Small intestine (tissue), 7 donors: ENCODE measurements at regions not wholly inside any gene's neighbourhood (a gene's known extent, or its start where the extent isn't known, plus 50 kb on each side); places are given as distances from the start of the nearest gene placed in this dataset.

ENCODE experiments used
- DNase-seq, 2 donors: peaks; one replicate each; pipeline versions ENCODE4 v3.0.0 to v3.0.0-alpha.2; 2013
- FAIRE-seq: peaks from 2 replicates; lab custom pipeline; 2012; peaks lifted over from hg19 to GRCh38; lab: Jason Lieb, UNC
- H3K27ac ChIP-seq, 3 donors: one replicate each; pipeline ENCODE4 v1.5.1; 2013; ENCODE audit warnings: low read length in 2 of 3, mild to moderate bottlenecking in 2 of 3, control low read depth in 1 of 3, inconsistent platforms in 1 of 3, low read depth in 1 of 3, moderate library complexity in 1 of 3
- H3K27me3 ChIP-seq, 3 donors: one replicate each; pipeline ENCODE4 v1.6.1; 2013; ENCODE audit warnings: low read length in 3 of 3, inconsistent platforms in 1 of 3; ENCODE audit not compliant: control insufficient read depth in 3 of 3, insufficient read depth in 3 of 3
- H3K36me3 ChIP-seq, 3 donors: one replicate each; pipeline ENCODE4 v1.6.1; 2013; ENCODE audit warnings: low read length in 3 of 3, inconsistent platforms in 1 of 3, low read depth in 1 of 3, mild to moderate bottlenecking in 1 of 3, moderate library complexity in 1 of 3; ENCODE audit not compliant: control insufficient read depth in 3 of 3, insufficient read depth in 2 of 3
- H3K4me1 ChIP-seq, 3 donors: one replicate each; pipeline ENCODE4 v1.6.1; 2013; ENCODE audit warnings: low read length in 2 of 3, inconsistent platforms in 1 of 3, low read depth in 1 of 3, mild to moderate bottlenecking in 1 of 3, moderate library complexity in 1 of 3; ENCODE audit not compliant: control insufficient read depth in 3 of 3, insufficient read depth in 2 of 3
- H3K4me3 ChIP-seq, 3 donors: one replicate each; pipeline ENCODE4 v1.5.1; 2013; ENCODE audit warnings: low read length in 3 of 3, control low read depth in 1 of 3, inconsistent platforms in 1 of 3, low read depth in 1 of 3, mild to moderate bottlenecking in 1 of 3, moderate library complexity in 1 of 3
- H3K9me3 ChIP-seq, 2 donors: one replicate each; pipeline ENCODE4 v1.6.1; 2013; ENCODE audit warnings: low read depth in 1 of 2, low read length in 1 of 2; ENCODE audit not compliant: control insufficient read depth in 2 of 2, insufficient read depth in 1 of 2
- WGBS, 3 donors: extraction: QIAGEN DNeasy Blood & Tissue Kit; methylation state at CpG; one replicate each; pipeline ENCODE4 v1.1.7; 2013; 5-methylcytosine and 5-hydroxymethylcytosine counted together
- donor health status: healthy with polysubstance abuse.
- donor health status: control.
- donor health status: control.
- donor health status: Bipolar disorder and iron deficiency.
- donor health status: healthy.

GRCh38 chr9:90016272-90016671, 411.5 kb downstream of the GADD45G start:
- WGBS, 3 donors: 54 to 94% (median 85%) methylated on average over 1 of the region's 1 CpG
- H3K9me3 ChIP-seq: no peaks in the 10 kb centered on the region
- H3K27ac ChIP-seq: no peak overlapping the region
- FAIRE-seq: no peak
- no peak for DNase-seq
- no peaks in the 10 kb centered on the region for H3K36me3 ChIP-seq
- no peaks in the 10 kb centered on the region for H3K27me3 ChIP-seq
- no peak overlapping the region for H3K4me3 ChIP-seq
- peaks cover 0 to 13% (median 0%) of the 10 kb centered on the region in 3 donors for H3K4me1 ChIP-seq

GRCh38 chr9:90017679-90018078, 412.9 kb downstream of the GADD45G start:
- Histone ChIP-seq H3K27me3 (no peaks in the 10 kb centered on the region), H3K36me3 (no peaks in the 10 kb centered on the region), H3K9me3 (peaks cover 0 to 6% of the 10 kb centered on the region in 2 donors), H3K27ac (no peak overlapping the region), H3K4me1 (peaks cover 0 to 9% (median 0%) of the 10 kb centered on the region in 3 donors), H3K4me3 (no peak overlapping the region)
- FAIRE-seq (no peak), DNase-seq (no peak)
- WGBS, 3 donors: 79 to 89% (median 85%) methylated on average over 7 of the region's 7 CpGs

- WGBS, 3 donors: 57 to 86% (median 70%) methylated on average over 2 of the region's 2 CpGs
- H3K4me1 ChIP-seq: no peaks in the 10 kb centered on the region
- no peak overlapping the region for H3K4me3 ChIP-seq
- FAIRE-seq: no peak
- H3K27ac ChIP-seq: no peak overlapping the region
- H3K9me3 ChIP-seq: peaks cover 0 to 6% of the 10 kb centered on the region in 2 donors
- DNase-seq: no peak
- H3K36me3 ChIP-seq: no peaks in the 10 kb centered on the region
- no peaks in the 10 kb centered on the region for H3K27me3 ChIP-seq
Measured at GRCh38 chr9:90018688-90019087, 413.9 kb downstream of the GADD45G start.

GRCh38 chr9:90019626-90020025, 414.8 kb downstream of the GADD45G start:
- H3K36me3 ChIP-seq: no peaks in the 10 kb centered on the region
- 93 to 94% (median 93%) methylated on average over 9 of the region's 9 CpGs for WGBS, 3 donors
- FAIRE-seq: no peak
- no peaks in the 10 kb centered on the region for H3K27me3 ChIP-seq
- H3K27ac ChIP-seq: no peak overlapping the region
- H3K4me1 ChIP-seq: peaks cover 0 to 2% (median 0%) of the 10 kb centered on the region in 3 donors
- H3K4me3 ChIP-seq: no peak overlapping the region
- DNase-seq: no peak
- H3K9me3 ChIP-seq: peaks cover 0 to 6% of the 10 kb centered on the region in 2 donors

GRCh38 chr9:90020276-90020871, 415.6 kb downstream of the GADD45G start:
- no peaks in the 10 kb centered on the region for H3K36me3 ChIP-seq
- no peaks in the 10 kb centered on the region for H3K27me3 ChIP-seq
- no peak for FAIRE-seq
- H3K4me3 ChIP-seq: no peak overlapping the region
- H3K9me3 ChIP-seq: peaks cover 0 to 6% of the 10 kb centered on the region in 2 donors
- no peak overlapping the region for H3K27ac ChIP-seq
- 50 to 56% (median 51%) methylated on average over 7 of the region's 7 CpGs for WGBS, 3 donors
- H3K4me1 ChIP-seq: peaks cover 0 to 9% (median 2%) of the 10 kb centered on the region in 3 donors
- DNase-seq: no peak

GRCh38 chr9:90021216-90021906, 416.5 kb downstream of the GADD45G start:
- H3K27me3 ChIP-seq: no peaks in the 10 kb centered on the region
- DNase-seq (no peak), FAIRE-seq (no peak)
- 92 to 96% (median 92%) methylated on average over 14 of the region's 14 CpGs for WGBS, 3 donors
- no peak overlapping the region for H3K4me3 ChIP-seq
- no peaks in the 10 kb centered on the region for H3K36me3 ChIP-seq
- H3K9me3 ChIP-seq: peaks cover 0 to 6% of the 10 kb centered on the region in 2 donors
- H3K27ac ChIP-seq: no peak overlapping the region
- peaks cover 0 to 10% (median 4%) of the 10 kb centered on the region in 3 donors for H3K4me1 ChIP-seq

- no peak for DNase-seq
- Histone ChIP-seq H3K27me3 (no peaks in the 10 kb centered on the region), H3K4me3 (no peak overlapping the region), H3K9me3 (peaks cover 0 to 6% of the 10 kb centered on the region in 2 donors), H3K27ac (no peak overlapping the region), H3K36me3 (no peaks in the 10 kb centered on the region), H3K4me1 (peaks cover 0 to 10% (median 4%) of the 10 kb centered on the region in 3 donors)
- no peak for FAIRE-seq
- WGBS, 3 donors: 94 to 96% (median 94%) methylated on average over 3 of the region's 3 CpGs
Measured at GRCh38 chr9:90022474-90022873, 417.7 kb downstream of the GADD45G start.

GRCh38 chr9:90023861-90024260, 419.0 kb downstream of the GADD45G start:
- DNase-seq (no peak), FAIRE-seq (no peak)
- H3K27ac ChIP-seq: no peak overlapping the region
- no peaks in the 10 kb centered on the region for H3K36me3 ChIP-seq
- H3K4me1 ChIP-seq: peaks cover 0 to 10% (median 4%) of the 10 kb centered on the region in 3 donors
- WGBS, 3 donors: 62% methylated on average over 5 of the region's 5 CpGs
- H3K9me3 ChIP-seq: peaks cover 0 to 6% of the 10 kb centered on the region in 2 donors
- H3K4me3 ChIP-seq: no peak overlapping the region
- H3K27me3 ChIP-seq: no peaks in the 10 kb centered on the region
